ENCODE measurements at regions not wholly inside any gene's neighbourhood (a gene's known extent, or its start where the extent isn't known, plus 50 kb on each side); places are given as distances from the start of the nearest gene placed in this dataset.

DNA sequence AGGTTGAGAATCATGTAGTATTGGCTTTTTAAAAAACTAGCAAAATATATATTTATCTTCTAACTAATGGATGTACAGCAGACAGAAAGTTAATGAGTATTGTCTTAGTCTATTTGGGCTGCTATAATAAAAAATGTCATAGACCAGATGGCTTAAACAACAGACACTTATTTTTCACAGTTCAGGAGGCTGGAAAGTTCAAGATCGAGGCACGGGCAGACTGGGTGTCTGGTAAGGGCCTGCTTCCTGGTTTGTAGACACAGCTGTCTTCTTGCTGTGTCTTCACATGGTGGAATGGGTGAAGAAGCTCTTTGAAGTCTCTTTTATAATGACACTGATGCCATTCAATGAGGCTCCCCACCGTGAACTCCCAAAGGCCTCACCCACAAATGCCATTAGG lies 70.1 kb upstream of the KRR1 start:
- TF ChIP-seq, protein P1, sequence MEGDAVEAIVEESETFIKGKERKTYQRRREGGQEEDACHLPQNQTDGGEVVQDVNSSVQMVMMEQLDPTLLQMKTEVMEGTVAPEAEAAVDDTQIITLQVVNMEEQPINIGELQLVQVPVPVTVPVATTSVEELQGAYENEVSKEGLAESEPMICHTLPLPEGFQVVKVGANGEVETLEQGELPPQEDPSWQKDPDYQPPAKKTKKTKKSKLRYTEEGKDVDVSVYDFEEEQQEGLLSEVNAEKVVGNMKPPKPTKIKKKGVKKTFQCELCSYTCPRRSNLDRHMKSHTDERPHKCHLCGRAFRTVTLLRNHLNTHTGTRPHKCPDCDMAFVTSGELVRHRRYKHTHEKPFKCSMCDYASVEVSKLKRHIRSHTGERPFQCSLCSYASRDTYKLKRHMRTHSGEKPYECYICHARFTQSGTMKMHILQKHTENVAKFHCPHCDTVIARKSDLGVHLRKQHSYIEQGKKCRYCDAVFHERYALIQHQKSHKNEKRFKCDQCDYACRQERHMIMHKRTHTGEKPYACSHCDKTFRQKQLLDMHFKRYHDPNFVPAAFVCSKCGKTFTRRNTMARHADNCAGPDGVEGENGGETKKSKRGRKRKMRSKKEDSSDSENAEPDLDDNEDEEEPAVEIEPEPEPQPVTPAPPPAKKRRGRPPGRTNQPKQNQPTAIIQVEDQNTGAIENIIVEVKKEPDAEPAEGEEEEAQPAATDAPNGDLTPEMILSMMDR (IDR thresholded peaks at IDR 0.05 in 8 of 11, conservative IDR thresholded peaks at IDR 0.05 in 3 of 11): no peak
- no peak for TF ChIP-seq POLR2A (IDR thresholded peaks at IDR 0.05)
- TF ChIP-seq POLR2AphosphoS5 (IDR thresholded peaks at IDR 0.05): no peak

All from spleen (tissue), 7 donors.